Adrenal gland (tissue), 5 donors: ENCODE measurements at regions not wholly inside any gene's neighbourhood (a gene's known extent, or its start where the extent isn't known, plus 50 kb on each side); places are given as distances from the start of the nearest gene placed in this dataset.

Experiments used
- POLR2A ChIP-seq, 2 donors: fragments of 450-650 bp; IDR thresholded peaks; one replicate each; pipeline ENCODE4 v1.6.1; 2017; ENCODE audit warnings: antibody characterized with exemption in 2 of 2, mild to moderate bottlenecking in 2 of 2, moderate library complexity in 1 of 2
- TF ChIP-seq, protein P1 (sequence below), 6 experiments: fragments of 450-650 bp in 4 of 6; fragments of 200-600 bp in 2 of 6; sonication (generic) in 1 of 6; IDR thresholded peaks; 1 replicate in 5 of 6; 2 replicates in 1 of 6; pipeline versions ENCODE4 v1.5.1 to v1.8.0; 2016 to 2021; ENCODE audit warnings: antibody characterized with exemption in 6 of 6, mild to moderate bottlenecking in 2 of 6, moderate library complexity in 1 of 6
- donor health status: DM: no; HTN: no; CAD: no.

DNA sequence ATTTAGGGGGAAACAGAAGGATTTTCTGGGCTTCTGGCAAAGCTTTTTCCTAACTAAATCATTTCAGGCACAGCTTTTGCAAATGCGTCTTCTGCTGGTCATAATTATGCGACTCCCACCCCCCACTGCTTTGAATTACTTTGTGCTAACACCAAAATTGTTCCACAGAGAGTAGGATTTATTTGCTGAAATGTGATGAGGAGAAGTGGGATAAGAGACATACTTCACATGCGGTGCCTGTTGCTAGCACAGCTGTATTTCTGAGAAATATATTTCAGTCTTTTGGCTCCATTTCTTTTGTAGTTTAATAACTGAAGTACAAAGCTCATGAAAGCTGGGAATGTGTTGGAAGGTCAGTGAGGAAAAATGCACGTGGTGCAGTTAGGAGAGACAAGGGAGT lies 83.2 kb upstream of the TAS2R1 start:
- TF ChIP-seq, protein P1, sequence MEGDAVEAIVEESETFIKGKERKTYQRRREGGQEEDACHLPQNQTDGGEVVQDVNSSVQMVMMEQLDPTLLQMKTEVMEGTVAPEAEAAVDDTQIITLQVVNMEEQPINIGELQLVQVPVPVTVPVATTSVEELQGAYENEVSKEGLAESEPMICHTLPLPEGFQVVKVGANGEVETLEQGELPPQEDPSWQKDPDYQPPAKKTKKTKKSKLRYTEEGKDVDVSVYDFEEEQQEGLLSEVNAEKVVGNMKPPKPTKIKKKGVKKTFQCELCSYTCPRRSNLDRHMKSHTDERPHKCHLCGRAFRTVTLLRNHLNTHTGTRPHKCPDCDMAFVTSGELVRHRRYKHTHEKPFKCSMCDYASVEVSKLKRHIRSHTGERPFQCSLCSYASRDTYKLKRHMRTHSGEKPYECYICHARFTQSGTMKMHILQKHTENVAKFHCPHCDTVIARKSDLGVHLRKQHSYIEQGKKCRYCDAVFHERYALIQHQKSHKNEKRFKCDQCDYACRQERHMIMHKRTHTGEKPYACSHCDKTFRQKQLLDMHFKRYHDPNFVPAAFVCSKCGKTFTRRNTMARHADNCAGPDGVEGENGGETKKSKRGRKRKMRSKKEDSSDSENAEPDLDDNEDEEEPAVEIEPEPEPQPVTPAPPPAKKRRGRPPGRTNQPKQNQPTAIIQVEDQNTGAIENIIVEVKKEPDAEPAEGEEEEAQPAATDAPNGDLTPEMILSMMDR (IDR thresholded peaks at IDR 0.05) = no peak
- TF ChIP-seq POLR2A (IDR thresholded peaks at IDR 0.05) = no peak
